ENCODE measurements at regions not wholly inside any gene's neighbourhood (a gene's known extent, or its start where the extent isn't known, plus 50 kb on each side); places are given as distances from the start of the nearest gene placed in this dataset.
"Not testable (repeated sequence)": the region's sequence is repeated elsewhere in the genome, so short reads cannot be mapped to it uniquely, and the experiment has no call there.

DNA sequence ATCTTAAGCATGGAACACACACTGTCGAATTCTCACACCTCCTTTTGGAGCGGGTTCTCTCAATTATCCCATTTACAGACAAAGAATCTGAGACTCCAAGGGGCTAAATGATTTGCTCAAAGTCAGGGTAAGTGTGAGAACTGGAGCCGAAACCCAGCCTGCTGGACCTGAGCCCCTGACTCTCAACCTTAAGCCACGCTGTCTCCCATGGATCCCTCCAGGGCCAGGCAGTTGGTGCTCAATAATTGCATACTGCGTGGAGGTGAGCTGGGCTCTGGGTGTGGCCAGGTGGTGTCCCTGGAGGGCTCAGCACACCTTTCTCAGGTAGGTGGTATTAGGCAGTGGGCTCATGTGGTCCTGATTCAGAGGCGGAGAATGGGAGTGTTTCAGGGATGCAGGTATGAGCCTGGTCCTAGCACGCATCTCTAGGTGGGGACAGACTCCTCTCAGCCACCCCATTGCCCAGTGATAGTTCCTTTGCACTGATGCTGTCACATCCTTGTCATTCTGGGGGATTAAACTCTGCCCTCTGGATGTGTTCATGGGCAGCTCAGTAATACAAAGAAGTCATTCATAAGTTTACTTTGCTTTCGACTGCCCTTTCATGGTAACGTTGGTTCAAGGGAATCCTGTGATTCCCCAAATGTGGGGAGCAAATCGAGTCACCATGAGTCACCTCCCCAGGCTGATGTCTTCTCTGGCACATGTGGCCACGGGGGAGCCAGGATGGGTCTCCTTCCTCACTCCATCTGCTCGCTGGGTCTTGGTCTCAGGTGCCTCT, 399.5 kb upstream of the TNRC6C start:
- DNase-seq (ENCODE audit: low spot score) (no peak), ATAC-seq (ENCODE audit: low read depth) (no peak)
- no peak overlapping the region for H3K4me3 ChIP-seq (ENCODE audit: severe bottlenecking)
- H3K9me3 ChIP-seq (ENCODE audit: severe bottlenecking), result no peaks in the 10 kb centered on the region
- no peaks in the 10 kb centered on the region for H3K36me3 ChIP-seq (ENCODE audit: low read depth)
- H3K4me1 ChIP-seq (ENCODE audit: insufficient read depth, poor library complexity, severe bottlenecking), result no peaks in the 10 kb centered on the region
- no peak for TF ChIP-seq CTCF (IDR thresholded peaks at IDR 0.05; ENCODE audit: poor library complexity, severe bottlenecking)
- peaks cover 38% of the 10 kb centered on the region for H3K27me3 ChIP-seq (ENCODE audit: insufficient read depth, poor library complexity, severe bottlenecking)
- H3K27ac ChIP-seq (ENCODE audit: poor library complexity, severe bottlenecking), result no peak overlapping the region

- Histone ChIP-seq H3K27ac (ENCODE audit: poor library complexity, severe bottlenecking) (no peak overlapping the region), H3K4me1 (ENCODE audit: insufficient read depth, poor library complexity, severe bottlenecking) (no peaks in the 10 kb centered on the region), H3K36me3 (ENCODE audit: low read depth) (no peaks in the 10 kb centered on the region), H3K27me3 (ENCODE audit: insufficient read depth, poor library complexity, severe bottlenecking) (peaks cover 33% of the 10 kb centered on the region), H3K9me3 (ENCODE audit: severe bottlenecking) (no peaks in the 10 kb centered on the region), H3K4me3 (ENCODE audit: severe bottlenecking) (no peak overlapping the region)
- no peak for DNase-seq (ENCODE audit: low spot score)
- no peak for ATAC-seq (ENCODE audit: low read depth)
- TF ChIP-seq CTCF (IDR thresholded peaks at IDR 0.05; ENCODE audit: poor library complexity, severe bottlenecking), result no peak
These were observed 398.1 kb upstream of the TNRC6C start for GRCh38 chr17:77560381-77560780.

DNA sequence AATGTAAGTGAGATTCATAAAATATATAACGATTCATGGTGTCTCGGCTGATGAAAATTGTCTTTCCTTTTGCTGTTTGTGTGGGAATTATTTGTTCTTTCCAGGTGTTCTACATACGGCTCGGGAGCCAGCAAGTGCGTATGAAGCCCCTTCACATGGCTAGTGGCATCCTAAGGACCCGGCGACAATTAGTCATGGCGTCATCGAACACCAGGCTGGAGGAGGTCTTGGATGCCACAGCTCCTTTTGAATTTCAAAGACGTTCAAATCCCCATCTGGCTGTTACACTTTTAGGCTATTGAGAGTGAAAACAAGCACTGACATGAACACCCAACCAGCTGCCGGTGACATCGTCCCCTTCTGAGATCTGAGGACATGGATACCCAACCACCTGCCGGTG, 397.7 kb upstream of the TNRC6C start:
- Histone ChIP-seq H3K36me3 (ENCODE audit: low read depth) (no peaks in the 10 kb centered on the region), H3K4me1 (ENCODE audit: insufficient read depth, poor library complexity, severe bottlenecking) (no peaks in the 10 kb centered on the region), H3K9me3 (ENCODE audit: severe bottlenecking) (no peaks in the 10 kb centered on the region), H3K27me3 (ENCODE audit: insufficient read depth, poor library complexity, severe bottlenecking) (peaks cover 29% of the 10 kb centered on the region), H3K4me3 (ENCODE audit: severe bottlenecking) (no peak overlapping the region), H3K27ac (ENCODE audit: poor library complexity, severe bottlenecking) (no peak overlapping the region)
- TF ChIP-seq CTCF (IDR thresholded peaks at IDR 0.05; ENCODE audit: poor library complexity, severe bottlenecking), result no peak
- no peak for DNase-seq (ENCODE audit: low spot score)
- no peak for ATAC-seq (ENCODE audit: low read depth)

DNA sequence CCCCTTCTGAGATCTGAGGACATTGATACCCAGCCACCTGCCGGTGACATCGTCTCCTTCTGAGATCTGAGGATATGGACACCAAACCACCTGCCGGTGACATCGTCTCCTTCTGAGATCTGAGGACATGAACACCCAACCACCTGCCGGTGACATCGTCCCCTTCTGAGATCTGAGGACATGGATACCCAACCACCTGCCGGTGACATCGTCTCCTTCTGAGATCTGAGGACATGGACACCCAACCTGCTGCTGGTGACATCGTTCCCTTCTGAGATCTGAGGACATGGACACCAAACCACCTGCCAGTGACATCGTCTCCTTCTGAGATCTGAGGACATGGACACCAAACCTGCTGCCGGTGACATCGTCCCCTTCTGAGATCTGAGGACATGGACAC, 396.1 kb upstream of the TNRC6C start:
- not testable (repeated sequence) for H3K27ac ChIP-seq (ENCODE audit: poor library complexity, severe bottlenecking); H3K4me3 ChIP-seq (ENCODE audit: severe bottlenecking); DNase-seq (ENCODE audit: low spot score); H3K4me1 ChIP-seq (ENCODE audit: insufficient read depth, poor library complexity, severe bottlenecking); ATAC-seq (ENCODE audit: low read depth); H3K9me3 ChIP-seq (ENCODE audit: severe bottlenecking); H3K36me3 ChIP-seq (ENCODE audit: low read depth)
- peaks cover 18% of the 10 kb centered on the region for H3K27me3 ChIP-seq (ENCODE audit: insufficient read depth, poor library complexity, severe bottlenecking)

DNA sequence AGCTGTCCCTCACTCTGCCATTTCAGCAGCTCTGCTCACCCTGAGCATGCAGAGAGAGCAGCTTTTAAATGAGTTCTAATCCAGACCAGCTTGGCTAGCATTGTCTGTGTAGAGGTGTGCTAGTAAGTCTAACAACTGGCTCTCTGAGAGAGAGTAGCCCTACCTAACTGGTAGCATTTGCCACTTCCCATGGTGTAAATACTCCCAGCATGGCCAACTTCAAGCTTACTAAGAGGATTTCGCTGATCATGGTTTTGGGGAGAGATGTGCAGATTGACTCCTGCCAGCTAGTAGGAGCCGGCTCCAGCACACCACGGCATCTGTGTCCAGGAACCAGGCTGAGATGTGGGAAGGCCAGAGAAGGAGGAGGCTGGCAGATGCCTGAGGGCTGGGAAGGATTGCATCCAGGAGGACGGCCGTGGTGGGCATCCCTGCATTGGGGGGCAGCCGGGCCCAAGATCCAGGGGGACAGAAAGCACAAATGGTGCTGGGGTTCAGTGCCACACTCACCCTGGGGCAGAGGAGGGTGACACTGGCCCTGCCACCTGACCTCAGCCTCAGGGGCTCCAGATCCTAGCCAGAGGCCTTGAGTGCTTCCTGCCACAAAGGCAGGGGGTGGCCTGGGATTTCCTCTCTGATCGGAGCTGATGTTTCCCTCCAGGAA, 394.9 kb upstream of the TNRC6C start:
- Histone ChIP-seq H3K36me3 (ENCODE audit: low read depth) (no peaks in the 10 kb centered on the region), H3K9me3 (ENCODE audit: severe bottlenecking) (no peaks in the 10 kb centered on the region), H3K27ac (ENCODE audit: poor library complexity, severe bottlenecking) (no peak overlapping the region), H3K4me1 (ENCODE audit: insufficient read depth, poor library complexity, severe bottlenecking) (no peaks in the 10 kb centered on the region), H3K27me3 (ENCODE audit: insufficient read depth, poor library complexity, severe bottlenecking) (peaks cover 12% of the 10 kb centered on the region), H3K4me3 (ENCODE audit: severe bottlenecking) (no peak overlapping the region)
- ATAC-seq (ENCODE audit: low read depth) (no peak), DNase-seq (ENCODE audit: low spot score) (peak; percentile 49)
- TF ChIP-seq CTCF (IDR thresholded peaks at IDR 0.05; ENCODE audit: poor library complexity, severe bottlenecking), result no peak

Measured in RWPE2 (cell line).